HepG2 (cell line): ENCODE measurements at regions not wholly inside any gene's neighbourhood (a gene's known extent, or its start where the extent isn't known, plus 50 kb on each side); places are given as distances from the start of the nearest gene placed in this dataset.
A peak's percentile ranks its signal among the peaks of the same experiment; 100 is the strongest.

ENCODE experiments used
- ATAC-seq: fragments of 200-7000 bp; cut with Tn5 transposase; 3 replicates; pipeline ENCODE4 v1.9.1; 2020; ENCODE audit warnings: mild to moderate bottlenecking, moderate library complexity
- BruUV-seq: library from RNA; stranded (reverse); fragments of 400-500 nt; replicated peaks from 2 replicates; lab custom pipeline; 2021; lab: Mats Ljungman, UMichigan
- CTCF ChIA-PET: fragments of 300-600 bp; formaldehyde crosslinking; extraction: SDS; loops from one replicate; lab custom pipeline; 2021; ENCODE audit warnings: low total read pairs, inconsistent platforms, low intra/inter-chr PET ratio; lab: Yijun Ruan, JAX
- POLR2A ChIA-PET: fragments of 350-600 bp; sonication (Branson Sonifier 250); formaldehyde crosslinking; loops from one replicate; lab custom pipeline; 2020; ENCODE audit warnings: antibody characterized with exemption, inconsistent platforms; lab: Yijun Ruan, JAX
- DNase-seq: peaks from one replicate; pipeline ENCODE4 v3.0.0-alpha.2; 2015; ENCODE audit warnings: low spot score
- FAIRE-seq: peaks from 3 replicates; lab custom pipeline; 2011; peaks lifted over from hg19 to GRCh38; lab: Jason Lieb, UNC
- H2AFZ ChIP-seq: one replicate; pipeline ENCODE4 v1.6.1; 2011; ENCODE audit warnings: low read length, inconsistent platforms
- H3K27ac ChIP-seq: fragments of 300-600 bp; 3 replicates; pipeline ENCODE4 v1.8.0; 2011; ENCODE audit warnings: mixed run types, mild to moderate bottlenecking, mixed read lengths, low read length, inconsistent platforms; ENCODE audit not compliant: insufficient read depth; ENCODE audit errors: extremely low read length
- H3K27me3 ChIP-seq, 2 experiments: fragments of 200-600 bp in 1 of 2; 2 replicates in 1 of 2; 3 replicates in 1 of 2; pipeline versions ENCODE4 v1.6.0 to v1.8.0; 2011; ENCODE audit warnings: low read length in 2 of 2, mild to moderate bottlenecking in 2 of 2, moderate library complexity in 2 of 2, inconsistent platforms in 1 of 2; ENCODE audit not compliant: insufficient read depth in 2 of 2, control insufficient read depth in 1 of 2
- H3K36me3 ChIP-seq, 2 experiments: fragments of 200-600 bp in 1 of 2; replicated peaks in 1 of 2; 2 replicates in 1 of 2; 3 replicates in 1 of 2; pipeline versions ENCODE4 v1.5.1 to v1.8.0; 2011; ENCODE audit warnings: low read length in 2 of 2, inconsistent platforms in 1 of 2; ENCODE audit not compliant: insufficient read depth in 2 of 2, control insufficient read depth in 1 of 2
- H3K4me1 ChIP-seq: 2 replicates; pipeline ENCODE4 v1.5.1; 2012; ENCODE audit warnings: low read length, inconsistent platforms; ENCODE audit not compliant: insufficient read depth
- H3K4me2 ChIP-seq: 2 replicates; pipeline ENCODE4 v1.6.0; 2011; ENCODE audit warnings: low read depth, low read length, inconsistent platforms
- H3K4me3 ChIP-seq, 3 experiments: fragments of 200-600 bp in 1 of 3; sonication (generic), shearing (Covaris generic) in 1 of 3; replicated peaks in 1 of 3; 2 replicates each; pipeline ENCODE4 v1.5.1; 2011 to 2016; ENCODE audit warnings: low read length in 3 of 3, inconsistent platforms in 2 of 3, low read depth in 2 of 3, mild to moderate bottlenecking in 2 of 3, control low read depth in 1 of 3, mixed read lengths in 1 of 3; ENCODE audit not compliant: insufficient read depth in 1 of 3
- H3K79me2 ChIP-seq: one replicate; pipeline ENCODE4 v1.6.1; 2011; ENCODE audit warnings: low read length, inconsistent platforms; ENCODE audit not compliant: insufficient read depth
- H3K9ac ChIP-seq: 2 replicates; pipeline ENCODE4 v1.6.0; 2011; ENCODE audit warnings: mild to moderate bottlenecking, low read depth, low read length, inconsistent platforms; ENCODE audit not compliant: insufficient read depth
- H3K9me3 ChIP-seq: 2 replicates; pipeline ENCODE4 v1.5.1; 2012; ENCODE audit warnings: mild to moderate bottlenecking, low read length
- H4K20me1 ChIP-seq: 2 replicates; pipeline ENCODE4 v1.6.0; 2011; ENCODE audit warnings: inconsistent platforms, mild to moderate bottlenecking, low read length, moderate library complexity; ENCODE audit not compliant: insufficient read depth
- AKAP8 ChIP-seq: sonication (generic); formaldehyde crosslinking; IDR thresholded peaks from 2 replicates; pipeline ENCODE4 v1.5.1; 2020; ENCODE audit warnings: mild to moderate bottlenecking, missing genetic modification reagents
- ARID3A ChIP-seq: IDR thresholded peaks from 2 replicates; pipeline ENCODE4 v1.6.1; 2012; ENCODE audit warnings: low read depth, low read length, improper control_type of control experiment
- ATM ChIP-seq: fragments of 450-650 bp; IDR thresholded peaks from 2 replicates; pipeline ENCODE4 v1.7.1; 2017; ENCODE audit warnings: mild to moderate bottlenecking, borderline replicate concordance
- BCL6 ChIP-seq: IDR thresholded peaks from 2 replicates; pipeline ENCODE4 v1.6.1; 2016; ENCODE audit warnings: missing genetic modification reagents, missing compliant biosample characterization
- KDM1A ChIP-seq: IDR thresholded peaks from 2 replicates; pipeline ENCODE4 v1.6.1; 2016; ENCODE audit warnings: missing compliant biosample characterization
- SP5 ChIP-seq: IDR thresholded peaks from 2 replicates; pipeline ENCODE4 v1.6.1; 2016; ENCODE audit warnings: low read depth, borderline replicate concordance
- ZBTB39 ChIP-seq: sonication (generic); formaldehyde crosslinking; IDR thresholded peaks from 2 replicates; pipeline ENCODE4 v1.5.0; 2020; ENCODE audit warnings: missing genetic modification reagents
- ZNF292 ChIP-seq: sonication (generic); formaldehyde crosslinking; IDR thresholded peaks from 2 replicates; pipeline ENCODE4 v1.8.1; 2022; ENCODE audit warnings: mild to moderate bottlenecking, low read depth, missing genetic modification reagents, borderline replicate concordance
- ZNF740 ChIP-seq: sonication (generic); formaldehyde crosslinking; IDR thresholded peaks from 2 replicates; pipeline ENCODE4 v1.4.0; 2020; ENCODE audit warnings: missing genetic modification reagents
- WGBS: methylation state at CpG from one replicate; pipeline ENCODE4 v1.1.6; 2017; ENCODE audit warnings: low lambda C conversion rate; 5-methylcytosine and 5-hydroxymethylcytosine counted together
- in situ Hi-C: cut with HindIII; loops from 2 replicates; pipeline ENCODE4 v1.10.0; 2017; ENCODE audit warnings: low pct_unique_long_range_greater_than_20kb; ENCODE audit not compliant: extremely low pct_ligation_motif_present
- intact Hi-C: fragments of 100-400 bp; cut with micrococcal nuclease; formaldehyde crosslinking; loops from one replicate; pipeline ENCODE4 v1.10.0; 2022; ENCODE audit not compliant: unreplicated experiment
- TF ChIP-seq, protein P1 (sequence below): sonication (generic); formaldehyde crosslinking; IDR thresholded peaks from 2 replicates; pipeline ENCODE4 v1.9.0; 2022; ENCODE audit warnings: missing genetic modification reagents, mild to moderate bottlenecking, borderline replicate concordance
- TF ChIP-seq, protein P2 (sequence below): IDR thresholded peaks from 2 replicates; pipeline ENCODE4 v1.4.0; 2020; ENCODE audit warnings: mild to moderate bottlenecking, missing genetic modification reagents

GRCh38 chr12:115094163-115094816, 410.3 kb upstream of the TBX3 start:
- Histone ChIP-seq H3K79me2 (no peaks in the 10 kb centered on the region), H3K4me3 (no peak overlapping the region), H3K4me1 (peaks cover 62% of the 10 kb centered on the region), H3K27me3 (no peaks in the 10 kb centered on the region), H4K20me1 (no peaks in the 10 kb centered on the region), H3K4me2 (peak overlapping the region; percentile 35), H3K9ac (no peak overlapping the region), H3K36me3 (no peaks in the 10 kb centered on the region), H3K27ac (peak overlapping the region; percentile 14), H2AFZ (no peak overlapping the region), H3K9me3 (no peaks in the 10 kb centered on the region)
- CTCF ChIA-PET = no interaction called here
- BruUV-seq = no TSS peak
- DNase-seq (no peak), ATAC-seq (no peak), FAIRE-seq (no peak)
- in situ Hi-C loops = no loop called here
- intact Hi-C loops = no loop called here
- POLR2A ChIA-PET = interaction anchor here (1.2 to 1.9 kb wide), 2 partner anchors 14 to 410 kb away, joined by 4 to 5 read pairs; partner anchors contain the start of gene TBX3
- WGBS = 36% methylated on average over 9 of the region's 9 CpGs
- TF ChIP-seq ZBTB39 (CRISPR knock-in tag) = 0 out of 2 replicates have a peak, but pooled peaks have one; percentile 65
- TF ChIP-seq ARID3A = no peak
- peak; percentile 44; the same call in 1 of the 2 replicates for TF ChIP-seq SP5
- no peak for TF ChIP-seq KDM1A (CRISPR knock-in tag)
- TF ChIP-seq BCL6 (CRISPR knock-in tag) = peak; percentile 73
- peak; percentile 48; the same call in 1 of the 2 replicates for TF ChIP-seq ZNF292 (CRISPR knock-in tag)
- TF ChIP-seq ATM = no peak
- TF ChIP-seq, protein P1, sequence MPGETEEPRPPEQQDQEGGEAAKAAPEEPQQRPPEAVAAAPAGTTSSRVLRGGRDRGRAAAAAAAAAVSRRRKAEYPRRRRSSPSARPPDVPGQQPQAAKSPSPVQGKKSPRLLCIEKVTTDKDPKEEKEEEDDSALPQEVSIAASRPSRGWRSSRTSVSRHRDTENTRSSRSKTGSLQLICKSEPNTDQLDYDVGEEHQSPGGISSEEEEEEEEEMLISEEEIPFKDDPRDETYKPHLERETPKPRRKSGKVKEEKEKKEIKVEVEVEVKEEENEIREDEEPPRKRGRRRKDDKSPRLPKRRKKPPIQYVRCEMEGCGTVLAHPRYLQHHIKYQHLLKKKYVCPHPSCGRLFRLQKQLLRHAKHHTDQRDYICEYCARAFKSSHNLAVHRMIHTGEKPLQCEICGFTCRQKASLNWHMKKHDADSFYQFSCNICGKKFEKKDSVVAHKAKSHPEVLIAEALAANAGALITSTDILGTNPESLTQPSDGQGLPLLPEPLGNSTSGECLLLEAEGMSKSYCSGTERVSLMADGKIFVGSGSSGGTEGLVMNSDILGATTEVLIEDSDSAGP (CRISPR knock-in tag) = no peak
- TF ChIP-seq ZNF740 (CRISPR knock-in tag) = no peak
- TF ChIP-seq AKAP8 = no peak
- TF ChIP-seq, protein P2, sequence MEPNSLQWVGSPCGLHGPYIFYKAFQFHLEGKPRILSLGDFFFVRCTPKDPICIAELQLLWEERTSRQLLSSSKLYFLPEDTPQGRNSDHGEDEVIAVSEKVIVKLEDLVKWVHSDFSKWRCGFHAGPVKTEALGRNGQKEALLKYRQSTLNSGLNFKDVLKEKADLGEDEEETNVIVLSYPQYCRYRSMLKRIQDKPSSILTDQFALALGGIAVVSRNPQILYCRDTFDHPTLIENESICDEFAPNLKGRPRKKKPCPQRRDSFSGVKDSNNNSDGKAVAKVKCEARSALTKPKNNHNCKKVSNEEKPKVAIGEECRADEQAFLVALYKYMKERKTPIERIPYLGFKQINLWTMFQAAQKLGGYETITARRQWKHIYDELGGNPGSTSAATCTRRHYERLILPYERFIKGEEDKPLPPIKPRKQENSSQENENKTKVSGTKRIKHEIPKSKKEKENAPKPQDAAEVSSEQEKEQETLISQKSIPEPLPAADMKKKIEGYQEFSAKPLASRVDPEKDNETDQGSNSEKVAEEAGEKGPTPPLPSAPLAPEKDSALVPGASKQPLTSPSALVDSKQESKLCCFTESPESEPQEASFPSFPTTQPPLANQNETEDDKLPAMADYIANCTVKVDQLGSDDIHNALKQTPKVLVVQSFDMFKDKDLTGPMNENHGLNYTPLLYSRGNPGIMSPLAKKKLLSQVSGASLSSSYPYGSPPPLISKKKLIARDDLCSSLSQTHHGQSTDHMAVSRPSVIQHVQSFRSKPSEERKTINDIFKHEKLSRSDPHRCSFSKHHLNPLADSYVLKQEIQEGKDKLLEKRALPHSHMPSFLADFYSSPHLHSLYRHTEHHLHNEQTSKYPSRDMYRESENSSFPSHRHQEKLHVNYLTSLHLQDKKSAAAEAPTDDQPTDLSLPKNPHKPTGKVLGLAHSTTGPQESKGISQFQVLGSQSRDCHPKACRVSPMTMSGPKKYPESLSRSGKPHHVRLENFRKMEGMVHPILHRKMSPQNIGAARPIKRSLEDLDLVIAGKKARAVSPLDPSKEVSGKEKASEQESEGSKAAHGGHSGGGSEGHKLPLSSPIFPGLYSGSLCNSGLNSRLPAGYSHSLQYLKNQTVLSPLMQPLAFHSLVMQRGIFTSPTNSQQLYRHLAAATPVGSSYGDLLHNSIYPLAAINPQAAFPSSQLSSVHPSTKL (CRISPR knock-in tag) = peak; percentile 75
